ENCODE measurements at regions not wholly inside any gene's neighbourhood (a gene's known extent, or its start where the extent isn't known, plus 50 kb on each side); places are given as distances from the start of the nearest gene placed in this dataset.
"Not testable (repeated sequence)": the region's sequence is repeated elsewhere in the genome, so short reads cannot be mapped to it uniquely, and the experiment has no call there.

GRCh38 chr4:53840643-53841042 is 223.8 kb downstream of the CHIC2 start:
- Histone ChIP-seq H3K36me3 (ENCODE audit: control insufficient read depth, low read depth, low read length) (no peaks in the 10 kb centered on the region), H3K4me3 (ENCODE audit: low read length) (no peak overlapping the region), H3K9ac (ENCODE audit: low read length) (no peak overlapping the region), H3K27ac (ENCODE audit: low read length) (no peak overlapping the region), H3K27me3 (ENCODE audit: control insufficient read depth, insufficient read depth, low read length) (no peaks in the 10 kb centered on the region), H3K4me1 (ENCODE audit: control insufficient read depth, low read depth, low read length) (no peaks in the 10 kb centered on the region), H3K9me3 (ENCODE audit: control insufficient read depth, low read depth, low read length) (no peaks in the 10 kb centered on the region)

- peaks cover 17% of the 10 kb centered on the region for H3K9me3 ChIP-seq (ENCODE audit: control insufficient read depth, low read depth, low read length)
- H3K9ac ChIP-seq (ENCODE audit: low read length); H3K27ac ChIP-seq (ENCODE audit: low read length); H3K27me3 ChIP-seq (ENCODE audit: control insufficient read depth, insufficient read depth, low read length); H3K36me3 ChIP-seq (ENCODE audit: control insufficient read depth, low read depth, low read length); H3K4me3 ChIP-seq (ENCODE audit: low read length); H3K4me1 ChIP-seq (ENCODE audit: control insufficient read depth, low read depth, low read length): not testable (repeated sequence)
These were observed 231.0 kb downstream of the CHIC2 start for GRCh38 chr4:53833302-53834003.

GRCh38 chr4:53832549-53832948 is 231.9 kb downstream of the CHIC2 start:
- Histone ChIP-seq H3K4me1 (ENCODE audit: control insufficient read depth, low read depth, low read length) (no peaks in the 10 kb centered on the region), H3K4me3 (ENCODE audit: low read length) (no peak overlapping the region), H3K9ac (ENCODE audit: low read length) (no peak overlapping the region), H3K27ac (ENCODE audit: low read length) (no peak overlapping the region), H3K9me3 (ENCODE audit: control insufficient read depth, low read depth, low read length) (peaks cover 17% of the 10 kb centered on the region), H3K36me3 (ENCODE audit: control insufficient read depth, low read depth, low read length) (no peaks in the 10 kb centered on the region), H3K27me3 (ENCODE audit: control insufficient read depth, insufficient read depth, low read length) (no peaks in the 10 kb centered on the region)

GRCh38 chr4:53830511-53830910 is 233.9 kb downstream of the CHIC2 start:
- H3K27ac ChIP-seq (ENCODE audit: low read length), result no peak overlapping the region

GRCh38 chr4:53821179-53821851 is 230.0 kb upstream of the LNX1 start:
- Histone ChIP-seq H3K27me3 (ENCODE audit: control insufficient read depth, insufficient read depth, low read length) (no peaks in the 10 kb centered on the region), H3K4me3 (ENCODE audit: low read length) (no peak overlapping the region), H3K9me3 (ENCODE audit: control insufficient read depth, low read depth, low read length) (no peaks in the 10 kb centered on the region), H3K27ac (ENCODE audit: low read length) (no peak overlapping the region), H3K36me3 (ENCODE audit: control insufficient read depth, low read depth, low read length) (no peaks in the 10 kb centered on the region), H3K9ac (ENCODE audit: low read length) (no peak overlapping the region), H3K4me1 (ENCODE audit: control insufficient read depth, low read depth, low read length) (no peaks in the 10 kb centered on the region)

More at GRCh38 chr4:53830511-53830910, 233.9 kb downstream of the CHIC2 start:
- Histone ChIP-seq H3K4me3 (ENCODE audit: low read length) (no peak overlapping the region), H3K36me3 (ENCODE audit: control insufficient read depth, low read depth, low read length) (no peaks in the 10 kb centered on the region), H3K4me1 (ENCODE audit: control insufficient read depth, low read depth, low read length) (no peaks in the 10 kb centered on the region), H3K9ac (ENCODE audit: low read length) (no peak overlapping the region), H3K9me3 (ENCODE audit: control insufficient read depth, low read depth, low read length) (peaks cover 17% of the 10 kb centered on the region), H3K27me3 (ENCODE audit: control insufficient read depth, insufficient read depth, low read length) (no peaks in the 10 kb centered on the region)

GRCh38 chr4:53818104-53818503 is 226.8 kb upstream of the LNX1 start:
- Histone ChIP-seq H3K4me1 (ENCODE audit: control insufficient read depth, low read depth, low read length) (no peaks in the 10 kb centered on the region), H3K36me3 (ENCODE audit: control insufficient read depth, low read depth, low read length) (no peaks in the 10 kb centered on the region), H3K9ac (ENCODE audit: low read length) (no peak overlapping the region), H3K4me3 (ENCODE audit: low read length) (no peak overlapping the region), H3K9me3 (ENCODE audit: control insufficient read depth, low read depth, low read length) (no peaks in the 10 kb centered on the region), H3K27me3 (ENCODE audit: control insufficient read depth, insufficient read depth, low read length) (no peaks in the 10 kb centered on the region), H3K27ac (ENCODE audit: low read length) (no peak overlapping the region)

GRCh38 chr4:53816561-53816960 is 225.3 kb upstream of the LNX1 start:
- Histone ChIP-seq H3K9me3 (ENCODE audit: control insufficient read depth, low read depth, low read length) (no peaks in the 10 kb centered on the region), H3K27ac (ENCODE audit: low read length) (no peak overlapping the region)

GRCh38 chr4:53815281-53815680 is 224.0 kb upstream of the LNX1 start:
- H3K9ac ChIP-seq (ENCODE audit: low read length), result no peak overlapping the region
- H3K27me3 ChIP-seq (ENCODE audit: control insufficient read depth, insufficient read depth, low read length), result no peaks in the 10 kb centered on the region
- H3K4me1 ChIP-seq (ENCODE audit: control insufficient read depth, low read depth, low read length), result no peaks in the 10 kb centered on the region
- H3K4me3 ChIP-seq (ENCODE audit: low read length), result no peak overlapping the region
- no peaks in the 10 kb centered on the region for H3K9me3 ChIP-seq (ENCODE audit: control insufficient read depth, low read depth, low read length)
- H3K36me3 ChIP-seq (ENCODE audit: control insufficient read depth, low read depth, low read length), result no peaks in the 10 kb centered on the region
- no peak overlapping the region for H3K27ac ChIP-seq (ENCODE audit: low read length)

More at GRCh38 chr4:53816561-53816960, 225.3 kb upstream of the LNX1 start:
- Histone ChIP-seq H3K4me3 (ENCODE audit: low read length) (no peak overlapping the region), H3K9ac (ENCODE audit: low read length) (no peak overlapping the region), H3K4me1 (ENCODE audit: control insufficient read depth, low read depth, low read length) (no peaks in the 10 kb centered on the region), H3K27me3 (ENCODE audit: control insufficient read depth, insufficient read depth, low read length) (no peaks in the 10 kb centered on the region), H3K36me3 (ENCODE audit: control insufficient read depth, low read depth, low read length) (no peaks in the 10 kb centered on the region)

GRCh38 chr4:53813998-53814397 is 222.7 kb upstream of the LNX1 start:
- Histone ChIP-seq H3K4me1 (ENCODE audit: control insufficient read depth, low read depth, low read length) (no peaks in the 10 kb centered on the region), H3K36me3 (ENCODE audit: control insufficient read depth, low read depth, low read length) (no peaks in the 10 kb centered on the region), H3K9me3 (ENCODE audit: control insufficient read depth, low read depth, low read length) (no peaks in the 10 kb centered on the region), H3K9ac (ENCODE audit: low read length) (no peak overlapping the region), H3K27ac (ENCODE audit: low read length) (no peak overlapping the region), H3K27me3 (ENCODE audit: control insufficient read depth, insufficient read depth, low read length) (no peaks in the 10 kb centered on the region), H3K4me3 (ENCODE audit: low read length) (no peak overlapping the region)

GRCh38 chr4:53810643-53811042 is 219.4 kb upstream of the LNX1 start:
- H3K4me1 ChIP-seq (ENCODE audit: control insufficient read depth, low read depth, low read length), result no peaks in the 10 kb centered on the region
- no peak overlapping the region for H3K9ac ChIP-seq (ENCODE audit: low read length)
- no peaks in the 10 kb centered on the region for H3K27me3 ChIP-seq (ENCODE audit: control insufficient read depth, insufficient read depth, low read length)
- H3K9me3 ChIP-seq (ENCODE audit: control insufficient read depth, low read depth, low read length), result no peaks in the 10 kb centered on the region
- no peaks in the 10 kb centered on the region for H3K36me3 ChIP-seq (ENCODE audit: control insufficient read depth, low read depth, low read length)
- no peak overlapping the region for H3K27ac ChIP-seq (ENCODE audit: low read length)
- no peak overlapping the region for H3K4me3 ChIP-seq (ENCODE audit: low read length)

GRCh38 chr4:53809816-53810215 is 218.5 kb upstream of the LNX1 start:
- H3K27ac ChIP-seq (ENCODE audit: low read length), result no peak overlapping the region
- H3K9ac ChIP-seq (ENCODE audit: low read length), result no peak overlapping the region
- H3K27me3 ChIP-seq (ENCODE audit: control insufficient read depth, insufficient read depth, low read length), result no peaks in the 10 kb centered on the region
- no peaks in the 10 kb centered on the region for H3K4me1 ChIP-seq (ENCODE audit: control insufficient read depth, low read depth, low read length)
- H3K36me3 ChIP-seq (ENCODE audit: control insufficient read depth, low read depth, low read length), result no peaks in the 10 kb centered on the region
- no peaks in the 10 kb centered on the region for H3K9me3 ChIP-seq (ENCODE audit: control insufficient read depth, low read depth, low read length)
- no peak overlapping the region for H3K4me3 ChIP-seq (ENCODE audit: low read length)

GRCh38 chr4:53805291-53805690 is 214.0 kb upstream of the LNX1 start:
- no peaks in the 10 kb centered on the region for H3K9me3 ChIP-seq (ENCODE audit: control insufficient read depth, low read depth, low read length)
- no peak overlapping the region for H3K4me3 ChIP-seq (ENCODE audit: low read length)
- H3K4me1 ChIP-seq (ENCODE audit: control insufficient read depth, low read depth, low read length), result no peaks in the 10 kb centered on the region
- no peak overlapping the region for H3K27ac ChIP-seq (ENCODE audit: low read length)
- no peaks in the 10 kb centered on the region for H3K36me3 ChIP-seq (ENCODE audit: control insufficient read depth, low read depth, low read length)
- H3K27me3 ChIP-seq (ENCODE audit: control insufficient read depth, insufficient read depth, low read length), result no peaks in the 10 kb centered on the region
- H3K9ac ChIP-seq (ENCODE audit: low read length), result no peak overlapping the region

Data from iPS-18a (cell line).